Keratinocyte (primary cell): ENCODE measurements at regions not wholly inside any gene's neighbourhood (a gene's known extent, or its start where the extent isn't known, plus 50 kb on each side); places are given as distances from the start of the nearest gene placed in this dataset.

Experiments
- DNase-seq: peaks from one replicate; pipeline ENCODE4 v3.0.0-alpha.2; 2011; ENCODE audit warnings: low read depth, missing footprints, low spot score
- FAIRE-seq: peaks from 2 replicates; lab custom pipeline; 2011; peaks lifted over from hg19 to GRCh38; lab: Jason Lieb, UNC
- H2AFZ ChIP-seq: 2 replicates; pipeline ENCODE4 v1.6.0; 2012; ENCODE audit warnings: low read length, control low read depth, inconsistent platforms; ENCODE audit not compliant: control insufficient read depth
- H3K27ac ChIP-seq: 2 replicates; pipeline ENCODE4 v1.5.1; 2011; ENCODE audit warnings: low read length; ENCODE audit not compliant: control insufficient read depth, insufficient read depth
- H3K27me3 ChIP-seq: 3 replicates; pipeline ENCODE4 v1.6.0; 2011; ENCODE audit warnings: low read length; ENCODE audit not compliant: control insufficient read depth, insufficient read depth; ENCODE audit errors: extremely low read depth
- H3K36me3 ChIP-seq, 2 experiments: 2 replicates in 1 of 2; 3 replicates in 1 of 2; pipeline ENCODE4 v1.5.1; 2011; ENCODE audit warnings: low read length in 2 of 2, mild to moderate bottlenecking in 1 of 2; ENCODE audit not compliant: control insufficient read depth in 2 of 2, insufficient read depth in 2 of 2; ENCODE audit errors: extremely low read depth in 1 of 2
- H3K4me1 ChIP-seq: 3 replicates; pipeline ENCODE4 v1.5.1; 2011; ENCODE audit warnings: low read length; ENCODE audit not compliant: control insufficient read depth, insufficient read depth; ENCODE audit errors: extremely low read depth
- H3K4me2 ChIP-seq: 3 replicates; pipeline ENCODE4 v1.6.0; 2011; ENCODE audit warnings: low read depth, low read length; ENCODE audit not compliant: control insufficient read depth, insufficient read depth; ENCODE audit errors: extremely low read depth
- H3K4me3 ChIP-seq, 3 experiments: fragments of 200-600 bp in 1 of 3; sonication (generic) in 1 of 3; 2 replicates in 2 of 3; 3 replicates in 1 of 3; pipeline ENCODE4 v1.5.1; 2011 to 2016; ENCODE audit warnings: low read length in 3 of 3, mild to moderate bottlenecking in 3 of 3, control low read depth in 2 of 3, inconsistent platforms in 1 of 3, low read depth in 1 of 3, mixed read lengths in 1 of 3, mixed run types in 1 of 3, moderate library complexity in 1 of 3; ENCODE audit not compliant: control insufficient read depth in 2 of 3, insufficient read depth in 2 of 3; ENCODE audit errors: extremely low read depth in 1 of 3
- H3K79me2 ChIP-seq: 2 replicates; pipeline ENCODE4 v1.6.0; 2012; ENCODE audit warnings: low read length; ENCODE audit not compliant: control insufficient read depth, insufficient read depth
- H3K9ac ChIP-seq: 3 replicates; pipeline ENCODE4 v1.6.0; 2011; ENCODE audit warnings: low read length; ENCODE audit not compliant: control insufficient read depth, insufficient read depth; ENCODE audit errors: extremely low read depth
- H3K9me1 ChIP-seq: 3 replicates; pipeline ENCODE4 v1.6.0; 2011; ENCODE audit warnings: low read length; ENCODE audit not compliant: control insufficient read depth, insufficient read depth; ENCODE audit errors: extremely low read depth
- H3K9me3 ChIP-seq: 2 replicates; pipeline ENCODE4 v1.5.1; 2012; ENCODE audit warnings: low read depth, low read length; ENCODE audit not compliant: control insufficient read depth
- H4K20me1 ChIP-seq: 3 replicates; pipeline ENCODE4 v1.6.0; 2011; ENCODE audit warnings: low read length; ENCODE audit not compliant: control insufficient read depth, insufficient read depth; ENCODE audit errors: extremely low read depth
- EZH2 ChIP-seq: IDR thresholded peaks from one replicate; pipeline ENCODE4 v1.6.1; 2012; ENCODE audit warnings: inconsistent platforms, mild to moderate bottlenecking, low read length, moderate library complexity
- dilution Hi-C: fragments of 300-500 bp; cut with MboI; formaldehyde crosslinking; loops from one replicate; pipeline ENCODE4 v1.7.0; 2020; ENCODE audit warnings: low sequenced_read_pairs; ENCODE audit not compliant: extremely low pct_ligation_motif_present
- TF ChIP-seq, protein P1 (sequence below), 3 experiments: IDR thresholded peaks in 1 of 3; conservative IDR thresholded peaks in 1 of 3; optimal IDR thresholded peaks in 1 of 3; 2 replicates in 2 of 3; 3 replicates in 1 of 3; pipeline versions ENCODE3 to v1.5.1; 2011; ENCODE audit warnings: low read length in 3 of 3, mild to moderate bottlenecking in 3 of 3, moderate library complexity in 2 of 3, control low read depth in 1 of 3, inconsistent platforms in 1 of 3; ENCODE audit not compliant: insufficient read depth in 2 of 3; ENCODE audit errors: extremely low read depth in 1 of 3

DNA sequence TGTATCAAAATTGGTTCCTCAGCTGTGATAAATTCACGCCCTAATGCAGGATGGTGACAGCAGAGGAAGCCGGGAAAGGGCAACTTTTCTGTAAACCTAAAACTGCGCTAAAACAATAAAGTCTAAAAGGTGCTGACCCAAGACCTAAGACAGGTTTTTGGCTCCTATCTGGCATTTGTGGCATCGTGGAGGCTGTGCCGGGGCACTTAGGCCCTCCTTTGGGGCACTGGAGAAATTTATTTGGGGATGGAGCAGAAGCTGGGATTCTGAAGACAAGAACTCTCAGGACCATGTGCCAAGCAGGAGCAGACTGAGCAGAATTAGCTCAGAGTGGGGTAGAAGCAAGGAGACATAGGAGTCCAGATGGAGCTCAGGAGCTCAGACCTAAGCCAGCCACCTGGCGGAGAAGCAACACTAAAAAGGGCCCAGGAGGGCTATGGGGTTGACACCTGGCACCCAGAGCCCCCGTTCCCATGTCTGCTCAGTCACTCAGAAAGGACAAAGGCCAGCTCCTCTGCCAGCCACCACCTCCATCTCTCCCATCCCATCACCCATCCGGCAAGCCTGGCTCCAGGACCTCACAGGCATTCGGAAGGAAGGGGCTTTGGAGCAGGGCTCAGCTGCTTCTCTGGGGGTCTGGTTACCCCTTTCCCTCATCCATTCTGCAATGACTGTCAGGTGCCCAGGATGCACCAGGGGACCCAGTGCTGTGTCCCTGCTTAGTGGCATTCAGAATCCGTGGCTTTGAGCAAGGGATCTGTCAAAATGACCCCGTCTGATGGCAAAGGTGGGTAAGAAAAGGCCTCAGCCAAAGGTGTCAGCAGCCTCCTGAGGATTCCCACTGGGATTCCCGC lies 347.7 kb downstream of the NPHP4 start:
- TF ChIP-seq, protein P1, sequence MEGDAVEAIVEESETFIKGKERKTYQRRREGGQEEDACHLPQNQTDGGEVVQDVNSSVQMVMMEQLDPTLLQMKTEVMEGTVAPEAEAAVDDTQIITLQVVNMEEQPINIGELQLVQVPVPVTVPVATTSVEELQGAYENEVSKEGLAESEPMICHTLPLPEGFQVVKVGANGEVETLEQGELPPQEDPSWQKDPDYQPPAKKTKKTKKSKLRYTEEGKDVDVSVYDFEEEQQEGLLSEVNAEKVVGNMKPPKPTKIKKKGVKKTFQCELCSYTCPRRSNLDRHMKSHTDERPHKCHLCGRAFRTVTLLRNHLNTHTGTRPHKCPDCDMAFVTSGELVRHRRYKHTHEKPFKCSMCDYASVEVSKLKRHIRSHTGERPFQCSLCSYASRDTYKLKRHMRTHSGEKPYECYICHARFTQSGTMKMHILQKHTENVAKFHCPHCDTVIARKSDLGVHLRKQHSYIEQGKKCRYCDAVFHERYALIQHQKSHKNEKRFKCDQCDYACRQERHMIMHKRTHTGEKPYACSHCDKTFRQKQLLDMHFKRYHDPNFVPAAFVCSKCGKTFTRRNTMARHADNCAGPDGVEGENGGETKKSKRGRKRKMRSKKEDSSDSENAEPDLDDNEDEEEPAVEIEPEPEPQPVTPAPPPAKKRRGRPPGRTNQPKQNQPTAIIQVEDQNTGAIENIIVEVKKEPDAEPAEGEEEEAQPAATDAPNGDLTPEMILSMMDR (optimal IDR thresholded peaks at IDR 0.05 in 1 of 3, IDR thresholded peaks at IDR 0.05 in 1 of 3, conservative IDR thresholded peaks at IDR 0.05 in 1 of 3; ENCODE audit: extremely low read depth in 1 of 3, insufficient read depth in 2 of 3, low read length in 3 of 3), result no peak
- TF ChIP-seq EZH2, result no peak
- Histone ChIP-seq H4K20me1 (no peaks in the 10 kb centered on the region), H3K4me3 (no peak overlapping the region), H3K9ac (no peak overlapping the region), H3K27me3 (no peaks in the 10 kb centered on the region), H3K79me2 (no peaks in the 10 kb centered on the region), H2AFZ (no peak overlapping the region), H3K4me1 (no peaks in the 10 kb centered on the region), H3K9me3 (peaks cover 12% of the 10 kb centered on the region), H3K36me3 (no peaks in the 10 kb centered on the region), H3K27ac (no peak overlapping the region), H3K4me2 (no peak overlapping the region), H3K9me1 (no peaks in the 10 kb centered on the region)
- FAIRE-seq (no peak), DNase-seq (no peak)
- dilution Hi-C loops, result no loop called here

DNA sequence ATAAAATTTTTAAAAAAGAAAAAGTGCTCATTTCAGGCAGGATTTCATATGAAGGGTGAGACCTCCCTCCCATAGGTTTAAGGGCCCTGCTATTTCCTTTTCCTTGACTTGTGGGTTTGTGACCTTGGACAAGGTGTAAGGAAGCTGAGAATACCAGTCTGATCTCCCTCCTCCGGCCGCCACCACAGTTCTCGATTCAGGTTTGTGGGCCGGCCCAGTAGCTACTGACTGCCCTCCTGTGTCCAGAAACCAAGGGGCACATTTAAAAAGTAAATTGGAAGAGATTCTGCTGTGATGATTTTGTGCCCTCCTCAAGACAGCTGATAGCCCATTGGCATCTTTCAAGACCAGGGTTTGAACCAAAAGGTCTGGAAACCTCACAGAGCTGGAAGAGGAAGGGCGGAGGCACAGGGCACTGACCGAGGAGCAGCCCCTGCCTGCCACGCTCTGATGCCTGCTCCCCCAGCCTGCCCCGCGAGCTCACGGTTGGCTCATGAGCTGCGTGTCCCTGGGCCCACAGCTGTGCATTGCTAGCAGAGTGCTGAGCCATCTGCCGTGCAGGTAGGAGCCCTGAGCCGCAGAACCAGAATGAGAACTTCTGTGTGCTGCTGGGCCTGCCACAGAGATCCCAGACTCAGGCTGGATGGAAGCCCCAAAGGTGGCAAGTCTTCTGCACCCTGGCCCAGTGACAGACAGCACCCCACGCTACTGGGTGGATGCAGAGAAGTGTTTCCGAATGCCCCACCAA lies 348.7 kb downstream of the NPHP4 start:
- dilution Hi-C loops, result no loop called here

More for the DNA sequence above, 348.7 kb downstream of the NPHP4 start:
- Histone ChIP-seq H2AFZ (no peak overlapping the region), H3K9me3 (peaks cover 12% of the 10 kb centered on the region), H3K36me3 (no peaks in the 10 kb centered on the region), H3K4me2 (no peak overlapping the region), H3K9ac (no peak overlapping the region), H3K4me3 (no peak overlapping the region), H3K4me1 (no peaks in the 10 kb centered on the region), H3K27ac (no peak overlapping the region), H3K27me3 (no peaks in the 10 kb centered on the region), H4K20me1 (no peaks in the 10 kb centered on the region), H3K79me2 (no peaks in the 10 kb centered on the region), H3K9me1 (no peaks in the 10 kb centered on the region)
- DNase-seq (no peak), FAIRE-seq (no peak)
- TF ChIP-seq, protein P1 (optimal IDR thresholded peaks at IDR 0.05 in 1 of 3, IDR thresholded peaks at IDR 0.05 in 1 of 3, conservative IDR thresholded peaks at IDR 0.05 in 1 of 3; ENCODE audit: extremely low read depth in 1 of 3, insufficient read depth in 2 of 3, low read length in 3 of 3), result no peak
